ENCODE measurements at regions not wholly inside any gene's neighbourhood (a gene's known extent, or its start where the extent isn't known, plus 50 kb on each side); places are given as distances from the start of the nearest gene placed in this dataset.

GRCh38 chr1:181142096-181142958 is 53.8 kb downstream of the IER5 start (continued):
- peak; percentile 82 for TF ChIP-seq TFAP4 (IDR thresholded peaks at IDR 0.05; ENCODE audit: borderline replicate concordance, low read depth)
- TF ChIP-seq REPIN1 (CRISPR knock-in tag; IDR thresholded peaks at IDR 0.05; ENCODE audit: borderline replicate concordance, low read depth) = peak; percentile 81; the same call in 1 of the 2 replicates
- TF ChIP-seq MTF1 (CRISPR knock-in tag; IDR thresholded peaks at IDR 0.05) = no peak
- no peak for TF ChIP-seq ZNF557 (CRISPR knock-in tag; IDR thresholded peaks at IDR 0.05)
- no peak for TF ChIP-seq ZFP90 (CRISPR knock-in tag; IDR thresholded peaks at IDR 0.05; ENCODE audit: borderline replicate concordance)
- peak; percentile 88 for TF ChIP-seq KDM2A (CRISPR knock-in tag; IDR thresholded peaks at IDR 0.05; ENCODE audit: borderline replicate concordance, low read depth)
- TF ChIP-seq ZNF800 (CRISPR knock-in tag; IDR thresholded peaks at IDR 0.05) = 0 out of 2 replicates have a peak, but pooled peaks have one; percentile 41
- TF ChIP-seq ZNF160 (CRISPR knock-in tag; IDR thresholded peaks at IDR 0.05) = no peak
- no peak for TF ChIP-seq ZNF549 (CRISPR knock-in tag; IDR thresholded peaks at IDR 0.05)
- TF ChIP-seq AGO1 (IDR thresholded peaks at IDR 0.05; ENCODE audit: low read depth, low read length, poor library complexity, severe bottlenecking) = no peak
- TF ChIP-seq GLI4 (CRISPR knock-in tag; IDR thresholded peaks at IDR 0.05; ENCODE audit: borderline replicate concordance) = no peak
- no peak for TF ChIP-seq RORA (CRISPR knock-in tag; IDR thresholded peaks at IDR 0.05)
- TF ChIP-seq SALL2 (CRISPR knock-in tag; IDR thresholded peaks at IDR 0.05) = no peak
- no peak for TF ChIP-seq NFAT5 (CRISPR knock-in tag; IDR thresholded peaks at IDR 0.05)
- peak; percentile 89 for TF ChIP-seq SMC3 (IDR thresholded peaks at IDR 0.05; ENCODE audit: low read length)
- no peak for TF ChIP-seq ZNF17 (CRISPR knock-in tag; IDR thresholded peaks at IDR 0.05)
- peak; percentile 59 for TF ChIP-seq BORCS8-MEF2B (CRISPR knock-in tag; IDR thresholded peaks at IDR 0.05)
